H9 (cell line): ENCODE measurements at regions not wholly inside any gene's neighbourhood (a gene's known extent, or its start where the extent isn't known, plus 50 kb on each side); places are given as distances from the start of the nearest gene placed in this dataset.

ENCODE experiments used
- DNase-seq: peaks from one replicate; pipeline ENCODE4 v3.0.0-alpha.2; 2017
- H2AFZ ChIP-seq: one replicate; pipeline ENCODE4 v1.6.1; 2013; ENCODE audit warnings: mild to moderate bottlenecking, low read length, control low read depth, moderate library complexity
- H2AK5ac ChIP-seq: 2 replicates; pipeline ENCODE4 v1.6.1; 2013; ENCODE audit warnings: low read length, control low read depth, mixed read lengths; ENCODE audit not compliant: insufficient read length
- H2BK120ac ChIP-seq: one replicate; pipeline ENCODE4 v1.6.1; 2013; ENCODE audit warnings: low read depth, mild to moderate bottlenecking, low read length, control low read depth, inconsistent platforms; ENCODE audit not compliant: poor library complexity, severe bottlenecking
- H2BK12ac ChIP-seq: 2 replicates; pipeline ENCODE4 v1.6.1; 2013; ENCODE audit warnings: low read length, control low read depth, mixed read lengths, low read depth; ENCODE audit not compliant: insufficient read length
- H2BK15ac ChIP-seq: 2 replicates; pipeline ENCODE4 v1.6.1; 2013; ENCODE audit warnings: low read depth, low read length, control low read depth
- H2BK20ac ChIP-seq: one replicate; pipeline ENCODE4 v1.6.1; 2013; ENCODE audit warnings: low read depth, mild to moderate bottlenecking, low read length, control low read depth, inconsistent platforms; ENCODE audit not compliant: poor library complexity, severe bottlenecking
- H2BK5ac ChIP-seq: 2 replicates; pipeline ENCODE4 v1.6.1; 2013; ENCODE audit warnings: low read length, control low read depth, mixed read lengths; ENCODE audit not compliant: insufficient read length
- H3K14ac ChIP-seq: 2 replicates; pipeline ENCODE4 v1.6.1; 2013; ENCODE audit warnings: low read length, control low read depth; ENCODE audit not compliant: insufficient read depth
- H3K18ac ChIP-seq: 2 replicates; pipeline ENCODE4 v1.6.1; 2013; ENCODE audit warnings: low read depth, mild to moderate bottlenecking, mixed read lengths, low read length, control low read depth; ENCODE audit not compliant: insufficient read length
- H3K23ac ChIP-seq: 2 replicates; pipeline ENCODE4 v1.6.1; 2013; ENCODE audit warnings: low read length, control low read depth, mixed read lengths, low read depth; ENCODE audit not compliant: insufficient read length
- H3K23me2 ChIP-seq: 2 replicates; pipeline ENCODE4 v1.6.1; 2013; ENCODE audit warnings: low read depth, mild to moderate bottlenecking, mixed read lengths, low read length, control low read depth; ENCODE audit not compliant: insufficient read length, poor library complexity, severe bottlenecking
- H3K27ac ChIP-seq: 2 replicates; pipeline ENCODE4 v1.5.1; 2013; ENCODE audit warnings: low read length, control low read depth, mixed read lengths, low read depth; ENCODE audit not compliant: insufficient read length
- H3K27me3 ChIP-seq: 2 replicates; pipeline ENCODE4 v1.6.1; 2013; ENCODE audit warnings: low read length, control low read depth, inconsistent platforms; ENCODE audit not compliant: insufficient read depth
- H3K4ac ChIP-seq: 2 replicates; pipeline ENCODE4 v1.6.1; 2013; ENCODE audit warnings: low read depth, mild to moderate bottlenecking, control low read depth, inconsistent platforms, low read length, moderate library complexity
- H3K4me1 ChIP-seq: 2 replicates; pipeline ENCODE4 v1.6.1; 2013; ENCODE audit warnings: low read length, control low read depth, inconsistent platforms; ENCODE audit not compliant: insufficient read depth
- H3K4me2 ChIP-seq: 2 replicates; pipeline ENCODE4 v1.6.1; 2013; ENCODE audit warnings: low read length, control low read depth, mixed read lengths; ENCODE audit not compliant: insufficient read length, insufficient read depth
- H3K56ac ChIP-seq: 2 replicates; pipeline ENCODE4 v1.6.1; 2013; ENCODE audit warnings: low read depth, mild to moderate bottlenecking, mixed read lengths, low read length, control low read depth; ENCODE audit not compliant: insufficient read length
- H3K79me1 ChIP-seq: 2 replicates; pipeline ENCODE4 v1.6.1; 2013; ENCODE audit warnings: low read depth, mild to moderate bottlenecking, moderate library complexity, low read length, control low read depth, inconsistent platforms; ENCODE audit not compliant: insufficient read depth, poor library complexity, severe bottlenecking
- H3K79me2 ChIP-seq: 2 replicates; pipeline ENCODE4 v1.6.1; 2013; ENCODE audit warnings: low read length, control low read depth, inconsistent platforms; ENCODE audit not compliant: insufficient read depth
- H3K9ac ChIP-seq: 2 replicates; pipeline ENCODE4 v1.6.1; 2013; ENCODE audit warnings: low read length, control low read depth, mixed read lengths; ENCODE audit not compliant: insufficient read length; ENCODE audit errors: extremely low read depth
- H3K9me3 ChIP-seq: one replicate; pipeline ENCODE4 v1.6.1; 2013; ENCODE audit warnings: low read depth, low read length, inconsistent platforms; ENCODE audit not compliant: control insufficient read depth
- H3T11ph ChIP-seq: one replicate; pipeline ENCODE4 v1.6.1; 2013; ENCODE audit warnings: mild to moderate bottlenecking, low read length, control low read depth, inconsistent platforms
- H4K20me1 ChIP-seq: one replicate; pipeline ENCODE4 v1.6.1; 2013; ENCODE audit not compliant: control insufficient read depth, insufficient read length, insufficient read depth
- H4K5ac ChIP-seq: 2 replicates; pipeline ENCODE4 v1.6.1; 2013; ENCODE audit warnings: low read depth, mild to moderate bottlenecking, mixed read lengths, low read length, control low read depth; ENCODE audit not compliant: insufficient read length
- H4K8ac ChIP-seq: replicated peaks from 2 replicates; pipeline ENCODE4 v1.6.1; 2013; ENCODE audit warnings: low read length, control low read depth, mixed read lengths, low read depth; ENCODE audit not compliant: insufficient read length
- H4K91ac ChIP-seq: 2 replicates; pipeline ENCODE4 v1.6.1; 2013; ENCODE audit warnings: low read depth, mild to moderate bottlenecking, moderate library complexity, mixed read lengths, low read length, control low read depth; ENCODE audit not compliant: insufficient read length
- H3K27ac Mint-ChIP-seq, 3 experiments: 2 replicates in 2 of 3; 3 replicates in 1 of 3; pipeline ENCODE4 v1.8.0; 2020 to 2021; ENCODE audit warnings: mixed read lengths in 3 of 3, mild to moderate bottlenecking in 1 of 3, moderate library complexity in 1 of 3
- H3K27me3 Mint-ChIP-seq: 2 replicates; pipeline ENCODE4 v1.8.0; 2021; ENCODE audit warnings: low read depth, mild to moderate bottlenecking, moderate library complexity, mixed read lengths
- H3K36me3 Mint-ChIP-seq, 3 experiments: 2 replicates in 2 of 3; 3 replicates in 1 of 3; pipeline ENCODE4 v1.8.0; 2020 to 2021; ENCODE audit warnings: low read depth in 3 of 3, mixed read lengths in 3 of 3; ENCODE audit not compliant: insufficient read depth in 1 of 3
- H3K4me1 Mint-ChIP-seq, 2 experiments: 2 replicates each; pipeline ENCODE4 v1.8.0; 2020; ENCODE audit warnings: mixed read lengths in 2 of 2
- H3K4me3 Mint-ChIP-seq, 2 experiments: 2 replicates in 1 of 2; 3 replicates in 1 of 2; pipeline ENCODE4 v1.8.0; 2020 to 2021; ENCODE audit warnings: mild to moderate bottlenecking in 2 of 2, mixed read lengths in 2 of 2, moderate library complexity in 1 of 2
- H3K9me3 Mint-ChIP-seq, 2 experiments: 2 replicates in 1 of 2; 3 replicates in 1 of 2; pipeline ENCODE4 v1.8.0; 2020; ENCODE audit warnings: mild to moderate bottlenecking in 2 of 2, mixed read lengths in 2 of 2, moderate library complexity in 1 of 2
- WGBS: extraction: QIAGEN DNeasy Blood & Tissue Kit; methylation state at CpG from one replicate; pipeline ENCODE4 v1.1.7; 2013; ENCODE audit warnings: missing lambda C conversion rate, low lambda C conversion rate, mixed read lengths; ENCODE audit not compliant: insufficient read length; ENCODE audit errors: extremely low coverage; 5-methylcytosine and 5-hydroxymethylcytosine counted together
- TF ChIP-seq, protein P1 (sequence below): fragments of 200-600 bp; sonication (generic); conservative IDR thresholded peaks from 3 replicates; pipeline ENCODE4 v1.8.0; 2021; ENCODE audit warnings: antibody characterized with exemption, mild to moderate bottlenecking

DNA sequence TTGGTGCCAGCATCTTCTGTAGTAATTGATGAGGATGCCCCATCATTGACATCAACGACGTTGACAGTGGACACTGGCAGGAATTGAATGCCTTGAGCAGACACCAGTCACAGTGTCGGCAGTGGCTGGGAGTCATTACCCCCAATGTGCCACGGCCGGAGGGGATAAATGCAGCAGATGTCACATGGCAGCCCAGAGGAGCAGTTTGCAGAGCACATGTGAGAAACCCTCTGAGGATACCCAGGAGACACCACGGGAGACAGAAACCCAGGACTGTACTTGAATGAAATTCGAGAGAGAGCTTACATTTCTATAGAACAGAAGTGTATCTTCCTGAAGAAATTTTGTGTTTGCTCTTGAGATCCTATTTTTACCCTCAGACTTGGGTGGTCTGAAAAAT lies 409.1 kb upstream of the TNP1 start:
- Histone ChIP-seq H4K20me1 (no peaks in the 10 kb centered on the region), H3K79me2 (no peaks in the 10 kb centered on the region), H2AFZ (no peak overlapping the region), H3K4ac (no peak overlapping the region), H3K4me2 (no peak overlapping the region), H2BK5ac (no peak overlapping the region), H3K79me1 (no peaks in the 10 kb centered on the region), H2BK15ac (no peak overlapping the region), H3K27me3 (peaks cover 71% of the 10 kb centered on the region), H4K91ac (no peak overlapping the region), H3K9me3 (peaks cover 22% of the 10 kb centered on the region), H3K27ac (no peak overlapping the region), H3K18ac (no peak overlapping the region), H4K8ac (no peak overlapping the region), H3K23me2 (no peaks in the 10 kb centered on the region), H2BK120ac (no peak overlapping the region), H3K4me1 (no peaks in the 10 kb centered on the region), H2BK12ac (no peak overlapping the region), H2AK5ac (no peak overlapping the region), H3K9ac (no peak overlapping the region), H3K56ac (no peak overlapping the region), H3T11ph (no peak overlapping the region), H2BK20ac (no peak overlapping the region), H3K23ac (no peak overlapping the region), H3K14ac (no peak overlapping the region), H4K5ac (no peak overlapping the region)
- WGBS = no CpG with 5 or more reads among the region's 7 CpGs
- Mint-ChIP-seq H3K36me3 (peaks cover 5 to 14% (median 12%) of the 10 kb centered on the region in 3 experiments), H3K4me3 (no peak overlapping the region), H3K27me3 (peaks cover 100% of the 10 kb centered on the region), H3K27ac (no peak overlapping the region), H3K9me3 (peaks cover 27 to 34% of the 10 kb centered on the region in 2 experiments), H3K4me1 (peaks cover 13% of the 10 kb centered on the region in 2 experiments)
- DNase-seq = no peak
- TF ChIP-seq, protein P1, sequence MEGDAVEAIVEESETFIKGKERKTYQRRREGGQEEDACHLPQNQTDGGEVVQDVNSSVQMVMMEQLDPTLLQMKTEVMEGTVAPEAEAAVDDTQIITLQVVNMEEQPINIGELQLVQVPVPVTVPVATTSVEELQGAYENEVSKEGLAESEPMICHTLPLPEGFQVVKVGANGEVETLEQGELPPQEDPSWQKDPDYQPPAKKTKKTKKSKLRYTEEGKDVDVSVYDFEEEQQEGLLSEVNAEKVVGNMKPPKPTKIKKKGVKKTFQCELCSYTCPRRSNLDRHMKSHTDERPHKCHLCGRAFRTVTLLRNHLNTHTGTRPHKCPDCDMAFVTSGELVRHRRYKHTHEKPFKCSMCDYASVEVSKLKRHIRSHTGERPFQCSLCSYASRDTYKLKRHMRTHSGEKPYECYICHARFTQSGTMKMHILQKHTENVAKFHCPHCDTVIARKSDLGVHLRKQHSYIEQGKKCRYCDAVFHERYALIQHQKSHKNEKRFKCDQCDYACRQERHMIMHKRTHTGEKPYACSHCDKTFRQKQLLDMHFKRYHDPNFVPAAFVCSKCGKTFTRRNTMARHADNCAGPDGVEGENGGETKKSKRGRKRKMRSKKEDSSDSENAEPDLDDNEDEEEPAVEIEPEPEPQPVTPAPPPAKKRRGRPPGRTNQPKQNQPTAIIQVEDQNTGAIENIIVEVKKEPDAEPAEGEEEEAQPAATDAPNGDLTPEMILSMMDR = no peak
